DOHH2 (cell line): ENCODE measurements at regions not wholly inside any gene's neighbourhood (a gene's known extent, or its start where the extent isn't known, plus 50 kb on each side); places are given as distances from the start of the nearest gene placed in this dataset.
"Not testable (repeated sequence)": the region's sequence is repeated elsewhere in the genome, so short reads cannot be mapped to it uniquely, and the experiment has no call there.

ENCODE experiments used
- H3F3A ChIP-seq: fragments of 200-600 bp; sonication (generic), shearing (Covaris generic); 2 replicates; pipeline ENCODE4 v1.6.0; 2016; ENCODE audit warnings: antibody characterized with exemption, mild to moderate bottlenecking; ENCODE audit not compliant: control insufficient read depth, insufficient read depth
- H3K27ac ChIP-seq: fragments of 200-600 bp; sonication (generic); 2 replicates; pipeline ENCODE4 v1.5.1; 2014; ENCODE audit warnings: low read depth, mild to moderate bottlenecking, low read length, moderate library complexity
- H3K27me3 ChIP-seq: fragments of 200-600 bp; sonication (generic); 2 replicates; pipeline ENCODE4 v1.6.1; 2014; ENCODE audit warnings: mild to moderate bottlenecking, low read length, mixed read lengths; ENCODE audit not compliant: control insufficient read depth
- H3K36me3 ChIP-seq: fragments of 200-600 bp; sonication (generic); 2 replicates; pipeline ENCODE4 v1.6.1; 2014; ENCODE audit warnings: mild to moderate bottlenecking, low read length, moderate library complexity, mixed read lengths; ENCODE audit not compliant: control insufficient read depth
- H3K4me1 ChIP-seq: fragments of 200-600 bp; sonication (generic); 2 replicates; pipeline ENCODE4 v1.6.1; 2014; ENCODE audit warnings: mild to moderate bottlenecking, low read length, mixed read lengths; ENCODE audit not compliant: control insufficient read depth
- H3K4me2 ChIP-seq: fragments of 200-600 bp; sonication (generic); 2 replicates; pipeline ENCODE4 v1.6.0; 2014; ENCODE audit warnings: mild to moderate bottlenecking, low read length, moderate library complexity
- H3K4me3 ChIP-seq: fragments of 200-600 bp; sonication (generic); 2 replicates; pipeline ENCODE4 v1.5.1; 2014; ENCODE audit warnings: mild to moderate bottlenecking, low read length, mixed read lengths
- H3K79me2 ChIP-seq: fragments of 200-600 bp; sonication (generic); 2 replicates; pipeline ENCODE4 v1.6.1; 2014; ENCODE audit warnings: mild to moderate bottlenecking, low read length, mixed read lengths; ENCODE audit not compliant: control insufficient read depth
- H3K9me2 ChIP-seq: fragments of 200-600 bp; sonication (generic); replicated peaks from 2 replicates; pipeline ENCODE4 v1.6.1; 2014; ENCODE audit warnings: mild to moderate bottlenecking, low read length, mixed read lengths; ENCODE audit not compliant: control insufficient read depth
- H3K9me3 ChIP-seq: fragments of 200-600 bp; sonication (generic); 2 replicates; pipeline ENCODE4 v1.6.1; 2014; ENCODE audit warnings: antibody characterized with exemption, low read length, mixed read lengths; ENCODE audit not compliant: control insufficient read depth, insufficient read depth
- H4K20me1 ChIP-seq: fragments of 200-600 bp; sonication (generic); 2 replicates; pipeline ENCODE4 v1.6.0; 2014; ENCODE audit warnings: low read depth, mild to moderate bottlenecking, antibody characterized with exemption, low read length, moderate library complexity; ENCODE audit not compliant: control insufficient read depth, insufficient read depth
- EZH2phosphoT487 ChIP-seq: fragments of 200-600 bp; sonication (generic); IDR thresholded peaks from 2 replicates; pipeline ENCODE4 v1.6.1; 2017; ENCODE audit warnings: borderline replicate concordance, mild to moderate bottlenecking, antibody characterized with exemption, low read length, moderate library complexity, mixed read lengths
- TF ChIP-seq, protein P1 (sequence below): fragments of 200-600 bp; sonication (generic); IDR thresholded peaks from one replicate; pipeline ENCODE4 v1.5.1; 2014; ENCODE audit warnings: antibody characterized with exemption, mild to moderate bottlenecking, low read depth, low read length; ENCODE audit not compliant: poor library complexity, severe bottlenecking

DNA sequence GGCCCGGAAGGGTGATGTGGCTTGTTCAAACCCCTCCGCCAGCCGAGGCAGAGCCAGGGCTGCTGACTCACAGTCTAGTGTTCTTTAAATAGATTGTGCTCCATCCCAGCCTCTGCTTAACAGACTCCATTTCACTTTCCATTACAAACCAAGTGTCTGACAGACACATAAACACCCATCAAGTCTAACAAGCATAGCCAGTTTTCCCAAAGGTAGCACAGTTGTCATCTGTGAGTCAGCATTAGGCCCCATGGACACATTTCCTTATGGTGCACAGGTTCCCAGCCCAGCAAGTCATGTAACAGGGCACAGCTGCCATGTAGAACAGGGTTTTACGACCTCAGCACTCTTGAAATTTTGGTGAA is 109.9 kb upstream of the RAP2B start:
- Histone ChIP-seq H3K4me3 (no peak overlapping the region), H3K36me3 (no peaks in the 10 kb centered on the region), H3K4me1 (no peaks in the 10 kb centered on the region), H3F3A (no peaks in the 10 kb centered on the region), H3K79me2 (no peaks in the 10 kb centered on the region), H3K27me3 (no peaks in the 10 kb centered on the region), H4K20me1 (no peaks in the 10 kb centered on the region), H3K4me2 (no peak overlapping the region), H3K9me2 (no peaks in the 10 kb centered on the region), H3K27ac (no peak overlapping the region), H3K9me3 (no peaks in the 10 kb centered on the region)
- TF ChIP-seq EZH2phosphoT487: no peak
- TF ChIP-seq, protein P1, sequence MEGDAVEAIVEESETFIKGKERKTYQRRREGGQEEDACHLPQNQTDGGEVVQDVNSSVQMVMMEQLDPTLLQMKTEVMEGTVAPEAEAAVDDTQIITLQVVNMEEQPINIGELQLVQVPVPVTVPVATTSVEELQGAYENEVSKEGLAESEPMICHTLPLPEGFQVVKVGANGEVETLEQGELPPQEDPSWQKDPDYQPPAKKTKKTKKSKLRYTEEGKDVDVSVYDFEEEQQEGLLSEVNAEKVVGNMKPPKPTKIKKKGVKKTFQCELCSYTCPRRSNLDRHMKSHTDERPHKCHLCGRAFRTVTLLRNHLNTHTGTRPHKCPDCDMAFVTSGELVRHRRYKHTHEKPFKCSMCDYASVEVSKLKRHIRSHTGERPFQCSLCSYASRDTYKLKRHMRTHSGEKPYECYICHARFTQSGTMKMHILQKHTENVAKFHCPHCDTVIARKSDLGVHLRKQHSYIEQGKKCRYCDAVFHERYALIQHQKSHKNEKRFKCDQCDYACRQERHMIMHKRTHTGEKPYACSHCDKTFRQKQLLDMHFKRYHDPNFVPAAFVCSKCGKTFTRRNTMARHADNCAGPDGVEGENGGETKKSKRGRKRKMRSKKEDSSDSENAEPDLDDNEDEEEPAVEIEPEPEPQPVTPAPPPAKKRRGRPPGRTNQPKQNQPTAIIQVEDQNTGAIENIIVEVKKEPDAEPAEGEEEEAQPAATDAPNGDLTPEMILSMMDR: no peak

DNA sequence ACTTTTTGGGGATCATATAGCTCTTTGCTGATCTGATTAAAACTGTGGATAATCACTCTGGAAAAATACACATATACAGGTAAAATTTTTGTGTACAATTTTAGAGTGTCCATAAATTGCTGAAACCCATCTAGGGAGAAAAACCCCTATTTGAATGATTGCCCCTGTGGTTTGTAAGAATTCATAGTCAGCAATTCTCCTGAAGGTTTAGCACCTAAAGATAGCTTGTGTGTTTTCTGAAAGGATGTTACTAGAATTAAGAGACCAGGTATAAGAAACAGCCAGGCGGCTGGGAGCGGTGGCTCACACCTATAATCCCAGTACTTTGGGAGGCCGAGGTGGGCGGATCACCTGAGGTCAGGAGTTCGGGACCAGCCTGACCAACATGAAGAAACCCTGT is 106.8 kb upstream of the RAP2B start:
- no peak overlapping the region for H3K4me3 ChIP-seq
- no peak overlapping the region for H3K27ac ChIP-seq
- no peaks in the 10 kb centered on the region for H3K27me3 ChIP-seq
- H4K20me1 ChIP-seq: no peaks in the 10 kb centered on the region
- TF ChIP-seq, protein P1: no peak
- no peak for TF ChIP-seq EZH2phosphoT487
- H3K36me3 ChIP-seq: no peaks in the 10 kb centered on the region
- no peaks in the 10 kb centered on the region for H3F3A ChIP-seq
- no peaks in the 10 kb centered on the region for H3K79me2 ChIP-seq
- H3K9me2 ChIP-seq: no peaks in the 10 kb centered on the region
- H3K4me2 ChIP-seq: no peak overlapping the region
- H3K4me1 ChIP-seq: no peaks in the 10 kb centered on the region
- no peaks in the 10 kb centered on the region for H3K9me3 ChIP-seq

DNA sequence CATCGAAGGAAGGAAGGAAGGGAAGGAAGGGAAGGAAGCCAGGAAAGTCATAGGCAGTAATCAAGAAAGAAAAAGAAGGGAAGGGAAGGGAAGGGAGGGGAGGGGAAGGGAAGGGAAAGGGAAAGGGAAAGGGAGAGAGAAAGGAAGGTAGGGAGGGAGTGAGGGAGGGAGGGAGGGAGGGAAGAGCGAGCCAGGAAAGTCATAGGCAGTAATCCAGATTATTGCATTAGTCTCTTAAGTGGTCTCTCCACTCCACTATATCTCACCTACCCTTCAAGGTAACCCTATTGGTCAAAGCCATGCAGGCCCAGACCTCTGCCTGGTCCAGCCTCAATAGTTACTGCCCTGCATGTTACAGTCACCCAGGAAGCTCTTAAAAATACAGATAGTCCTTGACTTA is 106.2 kb upstream of the RAP2B start:
- no peaks in the 10 kb centered on the region for H3F3A ChIP-seq
- no peaks in the 10 kb centered on the region for H3K4me1 ChIP-seq
- no peaks in the 10 kb centered on the region for H3K9me3 ChIP-seq
- TF ChIP-seq, protein P1: no peak
- no peak for TF ChIP-seq EZH2phosphoT487
- H3K9me2 ChIP-seq: no peaks in the 10 kb centered on the region
- no peaks in the 10 kb centered on the region for H3K36me3 ChIP-seq
- H3K4me2 ChIP-seq: no peak overlapping the region
- no peaks in the 10 kb centered on the region for H3K27me3 ChIP-seq
- H3K4me3 ChIP-seq: no peak overlapping the region
- no peaks in the 10 kb centered on the region for H4K20me1 ChIP-seq
- no peaks in the 10 kb centered on the region for H3K79me2 ChIP-seq
- H3K27ac ChIP-seq: no peak overlapping the region

DNA sequence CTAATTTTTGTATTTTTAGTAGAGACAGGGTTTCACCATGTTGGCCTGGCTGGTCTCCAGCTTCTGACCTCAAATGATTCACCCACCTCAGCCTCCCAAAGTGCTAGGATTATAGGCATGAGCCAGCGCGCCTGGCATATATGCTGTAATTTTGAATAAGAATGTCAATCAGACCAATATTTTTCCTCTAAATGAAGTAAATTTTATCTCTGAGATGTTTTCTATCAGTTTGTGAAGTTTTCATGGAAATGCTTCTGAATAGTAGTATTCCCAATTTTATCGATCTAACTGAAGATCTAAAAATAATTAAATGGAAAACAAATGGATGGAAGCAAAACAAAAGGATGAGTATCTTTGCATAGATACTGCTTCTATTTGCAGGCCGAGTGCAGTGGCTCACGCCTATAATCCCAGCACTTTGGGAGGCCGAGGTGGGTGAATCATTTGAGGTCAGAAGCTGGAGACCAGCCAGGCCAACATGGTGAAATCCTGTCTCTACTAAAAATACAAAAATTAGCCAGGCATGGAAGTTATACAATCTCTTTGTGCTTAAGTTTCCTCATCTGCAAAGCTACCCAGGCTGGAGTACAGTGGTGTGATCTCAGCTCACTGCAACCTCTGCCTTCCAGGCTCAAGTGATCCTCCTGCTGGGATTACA is 103.9 kb upstream of the RAP2B start:
- not testable (repeated sequence) for H3F3A ChIP-seq, H3K27me3 ChIP-seq, H3K4me3 ChIP-seq, H3K9me2 ChIP-seq, H3K4me2 ChIP-seq, H3K4me1 ChIP-seq, H3K9me3 ChIP-seq, H3K79me2 ChIP-seq, H3K36me3 ChIP-seq, H4K20me1 ChIP-seq, H3K27ac ChIP-seq
